ENCODE measurements at regions not wholly inside any gene's neighbourhood (a gene's known extent, or its start where the extent isn't known, plus 50 kb on each side); places are given as distances from the start of the nearest gene placed in this dataset.

DNA sequence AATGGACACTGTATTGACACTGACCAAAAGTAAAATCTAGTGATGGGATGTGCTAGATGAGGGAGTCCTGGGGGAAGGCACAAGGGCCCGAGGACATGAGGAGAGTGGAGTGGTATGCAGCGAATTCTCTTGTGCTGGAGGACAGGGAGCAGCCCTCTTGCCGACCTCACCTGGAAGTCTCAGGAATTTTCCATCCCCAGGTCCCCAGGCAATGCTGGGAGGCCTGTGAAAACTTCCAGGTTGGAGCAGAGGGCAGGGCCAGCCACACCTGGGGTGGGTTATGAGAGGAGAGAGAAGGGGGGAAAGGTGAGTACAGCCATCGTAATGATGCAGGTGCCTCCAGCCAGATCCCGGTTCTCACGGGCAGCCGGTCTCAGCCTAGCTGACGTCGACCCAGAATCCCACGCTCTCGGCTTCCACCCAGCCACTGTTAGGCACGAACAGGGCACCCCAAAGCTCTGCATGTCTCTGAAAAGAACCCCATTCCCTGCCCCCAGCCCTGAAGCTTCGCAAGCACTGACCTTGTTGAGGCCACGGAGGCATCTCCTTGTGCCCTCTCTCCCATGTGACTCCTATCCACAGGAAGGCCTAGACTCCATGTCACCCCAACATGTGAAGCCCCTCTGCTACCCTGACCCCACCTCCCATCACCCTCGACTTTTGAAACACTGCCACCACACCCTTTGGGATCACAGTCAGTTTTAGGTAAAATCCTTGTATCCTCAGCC is 239.7 kb upstream of the MYO3A start:
- TF ChIP-seq POLR2A (IDR thresholded peaks at IDR 0.05) = no peak
- TF ChIP-seq, protein P1, sequence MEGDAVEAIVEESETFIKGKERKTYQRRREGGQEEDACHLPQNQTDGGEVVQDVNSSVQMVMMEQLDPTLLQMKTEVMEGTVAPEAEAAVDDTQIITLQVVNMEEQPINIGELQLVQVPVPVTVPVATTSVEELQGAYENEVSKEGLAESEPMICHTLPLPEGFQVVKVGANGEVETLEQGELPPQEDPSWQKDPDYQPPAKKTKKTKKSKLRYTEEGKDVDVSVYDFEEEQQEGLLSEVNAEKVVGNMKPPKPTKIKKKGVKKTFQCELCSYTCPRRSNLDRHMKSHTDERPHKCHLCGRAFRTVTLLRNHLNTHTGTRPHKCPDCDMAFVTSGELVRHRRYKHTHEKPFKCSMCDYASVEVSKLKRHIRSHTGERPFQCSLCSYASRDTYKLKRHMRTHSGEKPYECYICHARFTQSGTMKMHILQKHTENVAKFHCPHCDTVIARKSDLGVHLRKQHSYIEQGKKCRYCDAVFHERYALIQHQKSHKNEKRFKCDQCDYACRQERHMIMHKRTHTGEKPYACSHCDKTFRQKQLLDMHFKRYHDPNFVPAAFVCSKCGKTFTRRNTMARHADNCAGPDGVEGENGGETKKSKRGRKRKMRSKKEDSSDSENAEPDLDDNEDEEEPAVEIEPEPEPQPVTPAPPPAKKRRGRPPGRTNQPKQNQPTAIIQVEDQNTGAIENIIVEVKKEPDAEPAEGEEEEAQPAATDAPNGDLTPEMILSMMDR (IDR thresholded peaks at IDR 0.05) = no peak
